Epithelial cell of prostate (primary cell): ENCODE measurements at regions not wholly inside any gene's neighbourhood (a gene's known extent, or its start where the extent isn't known, plus 50 kb on each side); places are given as distances from the start of the nearest gene placed in this dataset.

ENCODE experiments used
- DNase-seq: peaks from one replicate; pipeline ENCODE4 v3.0.0-alpha.2; 2011; ENCODE audit warnings: low read depth, low spot score
- H3K27ac ChIP-seq: fragments of 450-650 bp; 2 replicates; pipeline ENCODE4 v1.5.1; 2017; ENCODE audit warnings: mild to moderate bottlenecking

DNA sequence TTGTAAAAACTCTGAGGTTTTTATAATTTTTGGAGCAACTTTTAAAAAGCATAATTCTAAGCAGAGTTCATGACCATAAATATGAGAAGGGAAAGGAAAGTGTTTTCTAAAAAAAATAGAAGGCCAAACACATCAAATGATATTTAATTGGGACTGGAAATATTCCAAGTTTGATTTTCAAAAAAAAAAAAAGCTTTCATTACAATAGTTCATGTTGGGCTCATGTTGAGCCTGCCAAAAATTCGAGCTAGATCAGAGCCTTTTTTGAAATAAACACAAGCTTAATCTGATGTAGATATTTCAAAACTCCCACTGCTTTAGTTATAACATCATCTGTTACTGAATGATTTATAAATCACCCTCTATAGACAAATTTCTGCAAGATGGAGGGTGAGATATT is 163.4 kb upstream of the DEFB112 start:
- H3K27ac ChIP-seq: no peak overlapping the region
- no peak for DNase-seq

DNA sequence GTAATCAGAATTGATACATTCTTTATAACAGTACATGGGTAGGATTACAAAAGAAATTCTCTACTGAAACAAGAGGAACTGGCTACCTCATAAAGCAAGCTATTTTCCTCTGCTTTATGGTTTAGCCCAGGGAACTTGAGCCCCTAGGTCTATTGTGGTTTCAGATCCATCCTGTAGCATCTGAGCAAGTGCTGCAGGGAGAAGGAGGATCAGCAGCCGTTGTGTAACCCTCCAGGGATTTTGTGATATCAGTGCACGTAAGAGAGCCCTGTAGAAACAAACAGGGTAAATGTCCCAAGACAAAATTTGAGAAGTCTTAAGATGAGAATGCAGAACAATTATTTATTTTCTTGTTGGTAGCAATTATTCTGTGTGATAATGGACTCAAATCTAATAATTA is 165.2 kb upstream of the DEFB112 start:
- no peak for DNase-seq
- H3K27ac ChIP-seq: no peak overlapping the region

DNA sequence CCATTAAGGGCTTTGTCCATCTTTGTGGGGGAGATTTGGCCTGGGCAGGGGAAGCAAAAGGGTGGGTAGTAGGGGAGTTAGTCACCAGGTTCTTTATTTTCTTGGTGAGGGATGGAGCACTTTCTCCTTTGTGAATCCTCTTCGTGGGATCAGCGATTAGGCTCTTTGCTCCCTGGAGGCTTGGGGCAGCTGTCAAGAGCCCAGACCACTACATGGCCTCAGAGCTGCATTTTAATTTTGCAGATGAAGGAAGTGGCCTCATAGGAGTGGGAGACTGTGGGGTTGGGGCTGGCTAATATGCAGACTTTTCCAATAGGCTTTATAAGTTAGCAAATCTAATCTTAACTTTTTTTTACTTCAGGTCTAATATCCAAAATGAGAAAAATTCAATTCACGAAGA is 168.1 kb upstream of the DEFB112 start:
- H3K27ac ChIP-seq: no peak overlapping the region
- no peak for DNase-seq

DNA sequence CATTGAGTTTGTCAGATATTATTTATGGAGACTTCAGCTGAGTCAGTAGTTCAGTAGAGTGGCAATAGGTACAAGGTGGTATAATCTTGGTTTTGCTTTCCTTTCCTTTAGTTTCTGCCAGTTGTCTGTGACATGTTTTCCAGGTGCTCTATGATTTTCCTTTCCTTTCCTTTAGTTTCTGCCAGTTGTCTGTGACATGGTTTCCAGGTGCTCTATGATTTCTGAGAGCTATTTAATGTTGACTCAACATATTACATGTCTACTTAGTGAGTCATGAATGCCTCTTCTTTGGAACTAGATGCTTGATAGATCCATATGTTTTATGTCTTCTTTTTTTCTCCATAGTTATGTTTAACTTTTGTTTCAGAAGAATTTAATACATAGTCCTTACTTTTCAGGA is 186.4 kb upstream of the DEFB112 start:
- DNase-seq: no peak
- H3K27ac ChIP-seq: no peak overlapping the region

DNA sequence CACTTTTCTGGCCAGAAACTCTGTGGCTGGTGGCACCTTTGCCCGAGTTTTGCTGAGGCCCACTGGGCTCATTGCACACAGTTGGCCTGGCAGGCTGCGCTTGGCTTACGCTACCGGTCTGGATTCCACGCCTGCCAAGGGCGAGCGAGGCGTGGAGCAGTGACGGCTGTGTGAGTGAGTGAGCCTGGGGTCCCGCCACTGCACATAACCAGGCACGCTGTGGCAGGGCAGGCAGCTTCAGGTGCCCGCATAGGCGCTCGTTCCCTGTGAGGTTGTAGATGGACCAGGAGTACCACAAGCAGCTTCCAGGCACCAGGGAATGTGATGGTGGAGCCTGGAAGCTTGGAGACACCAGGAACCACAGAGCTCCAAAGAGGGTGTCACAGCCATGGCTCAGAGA is 190.1 kb upstream of the DEFB112 start:
- no peak for DNase-seq
- H3K27ac ChIP-seq: no peak overlapping the region

DNA sequence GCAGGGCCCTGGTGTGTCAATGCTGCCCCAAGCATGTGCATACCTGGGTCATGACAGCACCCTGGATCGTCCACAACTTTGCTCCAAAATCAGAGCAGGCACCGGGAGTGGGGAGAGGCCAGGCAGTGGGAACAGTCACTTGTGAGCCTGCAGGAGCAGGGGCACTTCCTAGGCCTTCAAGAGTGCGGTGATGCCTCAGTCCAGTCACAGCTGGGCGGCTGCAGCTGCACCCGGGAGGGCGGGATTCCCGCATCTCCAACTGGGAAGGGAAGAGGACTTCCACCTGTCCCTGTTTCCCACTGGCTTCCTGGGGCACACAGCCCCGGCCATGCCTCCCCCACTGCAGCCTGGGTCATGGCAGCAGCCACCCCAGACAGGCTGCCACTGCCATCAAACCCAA is 191.3 kb upstream of the DEFB112 start:
- DNase-seq: no peak
- H3K27ac ChIP-seq: no peak overlapping the region

DNA sequence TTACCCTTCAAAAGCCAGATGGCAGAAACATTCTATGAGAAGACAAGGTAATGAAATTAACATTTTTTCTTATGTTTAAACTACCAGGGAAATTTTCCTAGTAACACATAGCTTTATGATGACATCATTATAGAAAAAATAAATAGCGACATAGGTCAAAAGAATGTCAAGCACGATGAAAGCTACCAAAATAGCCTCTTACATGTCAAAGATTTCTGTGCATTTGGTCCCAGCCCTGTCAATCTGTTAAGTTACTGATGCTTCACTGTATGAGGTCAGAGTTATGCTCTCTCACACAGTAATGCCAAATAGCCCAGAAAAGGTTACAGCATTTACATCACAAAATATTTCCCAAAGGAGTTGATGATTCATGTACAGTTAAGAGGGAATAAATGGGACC is 199.8 kb upstream of the DEFB112 start:
- no peak overlapping the region for H3K27ac ChIP-seq
- no peak for DNase-seq

DNA sequence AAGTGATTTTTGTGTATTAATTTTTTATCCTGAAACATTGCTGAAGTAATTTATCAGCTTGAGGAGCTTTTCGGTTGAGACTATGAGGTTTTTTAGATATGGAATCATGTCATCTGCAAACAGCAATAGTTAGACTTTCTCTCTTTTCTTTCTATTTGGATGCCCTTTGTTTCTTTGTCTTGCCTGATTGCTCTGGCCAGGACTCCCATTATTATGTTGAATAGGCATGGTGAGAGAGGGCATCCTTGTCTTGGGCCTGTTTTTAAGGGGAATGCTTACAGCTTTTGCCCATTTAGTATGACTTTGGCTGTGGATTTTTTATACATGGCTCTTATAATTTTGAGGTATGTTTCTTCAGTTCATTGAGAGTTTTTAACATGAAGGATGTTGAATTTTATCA is 207.6 kb upstream of the DEFB112 start:
- DNase-seq: no peak
- no peak overlapping the region for H3K27ac ChIP-seq

DNA sequence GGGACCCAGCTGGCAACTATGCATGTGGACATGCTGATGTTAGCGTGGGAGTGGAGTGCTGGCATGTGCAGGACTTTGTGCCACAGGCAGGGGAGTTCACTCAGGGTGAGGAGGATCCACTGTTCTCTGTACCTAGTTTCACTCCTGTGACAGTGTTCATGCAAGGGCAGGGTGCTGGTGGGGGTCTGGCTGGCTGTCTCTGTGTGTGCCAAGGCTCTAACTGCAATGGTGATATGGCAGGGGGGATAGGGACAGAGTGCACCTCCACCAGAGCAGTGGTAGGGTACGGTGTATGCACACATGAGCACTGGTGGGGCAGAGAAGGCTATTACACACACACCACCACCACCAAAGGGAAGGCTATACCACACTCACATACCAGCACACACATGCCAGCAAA is 210.2 kb upstream of the DEFB112 start:
- no peak overlapping the region for H3K27ac ChIP-seq
- DNase-seq: no peak

DNA sequence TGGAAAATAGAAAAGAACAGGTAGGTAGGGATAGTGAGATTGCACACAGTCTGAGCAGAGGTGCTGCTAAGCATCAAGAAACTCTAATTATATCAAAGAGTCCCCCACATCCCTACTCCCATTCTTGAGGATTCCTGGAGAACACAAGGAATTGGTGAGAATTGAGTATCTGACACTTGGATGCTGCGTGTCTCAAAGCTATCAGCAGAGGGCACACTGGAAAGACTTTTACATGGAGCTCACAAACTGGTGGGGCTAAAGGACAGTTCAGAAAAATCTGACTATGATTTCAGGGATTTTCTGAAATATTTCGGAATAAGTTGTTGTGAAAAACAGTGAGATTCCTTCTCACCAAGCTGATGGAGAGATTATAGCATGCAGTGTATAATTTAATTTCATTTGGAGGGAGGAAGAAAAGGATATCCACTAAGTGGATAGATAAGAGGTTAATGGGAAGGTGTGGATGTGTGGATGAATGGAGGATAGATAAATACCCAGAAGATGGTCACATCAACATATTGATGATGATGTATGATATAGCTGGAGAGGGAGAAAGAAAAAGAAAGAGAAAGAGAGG is 215.4 kb upstream of the DEFB112 start:
- no peak for DNase-seq
- no peak overlapping the region for H3K27ac ChIP-seq

DNA sequence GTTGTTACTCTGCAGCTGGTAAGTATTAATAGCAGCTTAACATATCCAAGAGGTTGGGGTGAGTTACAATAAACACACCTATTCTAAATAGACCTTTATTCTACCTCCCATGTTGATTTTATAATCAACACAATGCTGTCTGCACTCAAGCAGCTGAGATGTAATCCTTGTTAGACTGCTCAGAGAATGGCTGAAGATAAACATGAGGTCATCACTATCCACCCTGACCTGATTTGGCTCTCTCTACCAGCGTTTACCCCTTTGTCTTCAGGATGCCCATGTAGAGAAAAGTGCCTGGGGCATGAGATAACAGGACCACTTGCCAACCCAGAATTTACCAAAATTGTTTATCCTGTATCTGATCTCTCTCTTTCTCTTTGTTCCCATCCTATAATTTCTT is 220.7 kb upstream of the DEFB112 start:
- no peak overlapping the region for H3K27ac ChIP-seq
- no peak for DNase-seq

DNA sequence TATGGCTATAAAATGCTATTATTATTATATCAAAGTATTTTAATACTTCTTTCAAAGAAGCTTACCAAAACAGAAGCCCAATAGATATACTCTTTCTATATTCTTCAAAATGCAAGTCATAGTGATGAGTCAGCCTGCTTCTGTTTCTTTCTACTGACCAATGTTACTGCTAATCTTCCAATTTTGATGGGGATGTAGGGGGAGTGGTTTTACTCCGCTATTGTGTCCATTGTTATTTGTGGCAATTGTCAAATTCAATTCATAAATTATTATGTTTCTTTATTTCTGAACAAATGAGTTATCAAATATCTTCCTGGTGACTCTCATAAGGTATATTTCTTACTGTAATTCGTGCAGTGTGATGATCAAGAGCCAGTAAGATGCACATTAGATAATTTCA is 221.5 kb upstream of the DEFB112 start:
- no peak for DNase-seq
- H3K27ac ChIP-seq: no peak overlapping the region

DNA sequence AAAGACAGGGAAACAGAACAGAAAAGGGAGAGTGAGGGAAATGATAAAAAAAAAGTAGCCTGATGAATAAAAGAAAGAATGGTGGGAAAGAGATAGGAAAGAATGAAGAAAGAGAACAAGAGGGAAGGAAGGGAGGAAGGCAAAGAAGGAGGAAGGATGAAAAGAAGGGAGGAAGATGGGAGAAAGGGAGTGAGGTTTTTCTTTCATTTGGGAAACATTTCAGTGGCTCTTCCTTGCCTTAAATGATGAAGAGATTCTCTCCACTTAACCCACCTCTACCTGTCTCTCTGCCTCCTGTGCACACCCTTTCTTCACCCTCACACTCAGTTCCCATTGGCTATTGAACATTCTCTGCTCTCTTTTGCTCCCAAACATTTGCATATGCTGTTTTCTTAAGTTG is 222.1 kb upstream of the DEFB112 start:
- no peak for DNase-seq
- H3K27ac ChIP-seq: no peak overlapping the region

DNA sequence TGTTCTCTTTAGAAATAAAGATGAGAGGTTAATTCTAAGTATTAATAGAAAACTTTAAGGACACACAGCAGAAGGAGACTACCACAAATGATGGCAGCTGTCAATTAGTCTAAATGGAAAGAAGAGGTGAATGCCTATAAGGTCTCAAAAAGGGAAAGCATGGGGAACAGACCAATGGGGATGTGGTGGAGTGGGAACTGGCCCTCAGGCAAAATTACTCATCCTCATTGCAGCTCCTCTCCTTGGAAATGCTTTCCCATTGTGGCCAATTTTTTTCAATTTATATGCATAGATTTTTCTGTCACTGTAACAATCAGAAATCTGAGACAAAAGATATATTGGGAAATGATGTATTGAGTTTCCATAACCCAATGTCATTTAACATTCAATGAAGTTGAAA is 222.9 kb upstream of the DEFB112 start:
- no peak overlapping the region for H3K27ac ChIP-seq
- DNase-seq: no peak

DNA sequence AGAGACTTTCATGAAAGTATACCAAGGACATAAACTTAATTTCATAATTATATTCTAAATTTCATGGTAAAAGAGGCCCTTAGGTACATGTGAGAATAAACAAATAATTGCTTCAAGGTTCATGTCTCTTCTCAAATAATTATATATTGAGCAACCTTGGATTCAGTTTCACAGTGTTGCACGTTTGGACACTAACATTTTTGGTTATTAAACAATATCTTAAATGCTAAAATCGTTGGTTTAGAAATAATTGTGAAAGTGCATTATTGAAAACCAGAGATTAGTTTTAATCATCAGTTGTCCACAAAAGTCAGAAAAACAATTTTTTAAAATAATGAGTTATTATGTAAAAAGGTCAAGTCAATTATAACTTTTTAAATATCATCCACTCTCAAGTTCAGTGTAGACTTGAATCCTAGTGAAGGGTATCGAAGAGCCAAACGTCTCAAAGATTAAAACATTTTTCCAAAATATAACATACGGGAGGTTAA is 227.1 kb upstream of the DEFB112 start:
- DNase-seq: no peak
- H3K27ac ChIP-seq: no peak overlapping the region

DNA sequence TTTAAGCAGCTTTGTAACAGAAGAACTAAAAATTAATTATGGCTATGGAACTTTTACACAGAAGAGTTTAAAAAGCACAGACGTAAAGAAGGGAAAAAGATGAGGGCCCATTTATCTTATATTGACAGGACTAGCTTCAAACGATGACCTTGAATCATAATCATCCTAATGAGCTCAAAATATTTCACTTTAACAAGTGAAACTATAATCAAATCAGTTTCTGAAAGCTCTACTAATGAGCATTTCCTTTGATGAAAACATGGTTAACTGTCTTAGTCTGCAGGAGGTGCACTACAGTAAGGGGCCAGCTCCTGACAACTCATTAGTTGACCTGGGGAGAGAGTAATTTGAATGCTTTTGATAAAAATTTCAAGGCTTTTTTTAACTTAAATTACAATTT is 228.0 kb upstream of the DEFB112 start:
- no peak for DNase-seq
- no peak overlapping the region for H3K27ac ChIP-seq

DNA sequence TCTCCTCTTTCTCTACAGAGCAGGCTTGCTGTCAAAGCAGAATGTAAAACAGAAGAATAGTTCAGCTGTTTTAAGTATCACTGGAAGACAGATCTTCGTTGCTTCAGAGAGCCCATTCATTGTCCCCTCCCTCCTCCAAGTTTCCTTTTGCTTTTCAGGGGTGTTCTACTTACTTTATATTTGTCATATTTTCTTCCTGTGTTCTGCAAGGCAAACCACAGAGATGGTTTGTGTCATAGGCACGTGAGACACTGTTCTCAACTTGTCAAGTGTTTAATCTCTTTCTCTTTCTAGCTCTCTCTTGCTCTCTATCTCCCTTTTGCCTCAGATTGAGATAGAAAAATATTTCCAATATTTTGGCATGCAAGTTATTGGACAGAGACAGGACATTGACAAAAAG is 228.9 kb upstream of the DEFB112 start:
- no peak overlapping the region for H3K27ac ChIP-seq

DNA sequence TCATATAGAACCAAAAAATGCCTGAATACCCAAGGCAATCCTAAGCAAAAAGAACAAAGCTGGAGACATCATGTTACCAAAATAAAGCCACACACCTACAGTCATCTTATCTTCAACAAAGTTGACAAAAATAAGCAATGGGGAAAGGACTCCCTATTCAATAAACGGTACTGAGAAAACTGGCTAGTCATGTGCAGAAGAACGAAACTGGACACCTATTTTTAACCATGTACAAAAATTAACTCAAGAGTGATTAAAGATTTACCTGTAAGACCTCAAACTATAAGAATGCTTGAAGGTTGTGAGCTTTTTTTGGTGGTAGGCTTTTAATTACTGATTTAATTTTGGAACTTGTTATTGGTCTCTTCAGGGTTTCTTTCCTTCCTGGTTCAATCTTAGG is 236.0 kb upstream of the DEFB112 start:
- no peak overlapping the region for H3K27ac ChIP-seq
- DNase-seq: no peak

More for the DNA sequence above, 228.9 kb upstream of the DEFB112 start:
- DNase-seq: no peak

DNA sequence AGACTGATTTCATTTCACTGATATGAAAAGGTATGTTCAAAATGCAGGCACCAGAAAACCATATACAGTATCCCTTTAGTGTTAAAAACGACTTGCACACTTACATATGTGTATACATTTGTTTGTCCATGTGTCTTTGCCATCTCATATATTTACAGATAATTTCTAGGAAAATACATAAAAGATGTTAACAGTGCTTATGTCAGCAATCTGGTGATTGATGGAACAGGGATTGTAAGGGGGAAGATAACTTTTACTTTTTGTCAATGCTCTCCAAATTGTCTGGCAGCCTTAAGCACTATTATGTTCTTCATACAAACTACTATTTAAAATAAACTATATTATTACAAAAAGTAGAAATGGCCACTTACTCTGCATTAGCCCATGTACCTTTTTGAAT is 238.5 kb upstream of the DEFB112 start:
- H3K27ac ChIP-seq: no peak overlapping the region
- no peak for DNase-seq

DNA sequence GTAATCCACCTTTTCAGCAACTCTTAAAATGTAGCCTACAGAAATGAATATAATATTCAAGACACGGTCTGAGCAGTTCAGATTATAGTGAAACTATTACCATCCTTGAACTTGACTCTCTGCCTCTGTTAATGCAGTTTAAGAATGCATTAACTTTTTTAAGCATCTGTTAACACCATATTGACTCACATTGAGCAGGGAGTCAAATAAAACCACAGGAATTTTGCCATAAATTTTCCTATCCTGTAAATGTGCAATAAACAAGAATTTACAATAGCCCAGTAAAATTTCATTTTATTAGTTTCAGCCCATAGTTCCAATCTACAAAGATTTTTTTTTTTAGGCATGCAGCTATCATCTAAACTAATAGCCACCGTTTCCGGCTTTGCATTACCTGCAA is 239.2 kb upstream of the DEFB112 start:
- no peak for DNase-seq
- H3K27ac ChIP-seq: no peak overlapping the region

DNA sequence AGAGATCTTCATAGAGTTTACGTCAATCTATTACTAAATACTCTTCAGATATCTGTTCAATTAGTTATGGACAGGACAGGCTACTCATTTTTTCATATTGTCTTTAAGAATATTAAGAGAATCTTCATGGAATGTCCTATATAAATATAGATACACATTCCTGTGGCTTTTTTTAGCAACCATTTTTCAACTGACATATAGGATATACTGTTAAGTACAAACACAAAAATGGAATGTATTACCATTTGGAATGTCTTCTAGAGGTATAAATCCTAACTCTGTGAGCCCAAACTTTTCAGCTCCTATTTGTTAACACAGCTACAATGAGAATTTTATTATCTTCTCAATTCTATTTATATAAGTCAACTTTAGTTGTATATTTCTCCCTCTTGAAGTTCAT is 239.6 kb upstream of the DEFB112 start:
- DNase-seq: no peak

DNA sequence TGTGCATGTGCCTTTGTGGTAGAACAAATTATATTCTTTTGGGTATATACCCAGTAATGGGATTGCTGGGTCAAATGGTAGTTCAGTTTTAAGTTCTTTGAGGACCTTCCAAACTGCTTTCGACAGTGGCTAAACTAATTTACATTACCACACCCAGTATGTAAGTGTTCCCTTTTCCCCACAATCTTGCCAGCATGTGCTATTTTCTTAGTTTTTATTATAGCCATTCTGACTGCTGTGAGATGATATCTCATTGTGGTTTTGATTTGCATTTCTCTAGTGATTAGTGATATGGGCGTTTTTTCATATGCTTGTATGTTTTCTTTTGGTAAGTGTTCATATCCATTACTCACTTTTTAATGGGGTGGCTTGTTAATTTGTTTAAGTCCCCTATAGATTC is 251.6 kb upstream of the DEFB112 start:
- no peak overlapping the region for H3K27ac ChIP-seq
- no peak for DNase-seq

More for the DNA sequence above, 239.6 kb upstream of the DEFB112 start:
- H3K27ac ChIP-seq: no peak overlapping the region

DNA sequence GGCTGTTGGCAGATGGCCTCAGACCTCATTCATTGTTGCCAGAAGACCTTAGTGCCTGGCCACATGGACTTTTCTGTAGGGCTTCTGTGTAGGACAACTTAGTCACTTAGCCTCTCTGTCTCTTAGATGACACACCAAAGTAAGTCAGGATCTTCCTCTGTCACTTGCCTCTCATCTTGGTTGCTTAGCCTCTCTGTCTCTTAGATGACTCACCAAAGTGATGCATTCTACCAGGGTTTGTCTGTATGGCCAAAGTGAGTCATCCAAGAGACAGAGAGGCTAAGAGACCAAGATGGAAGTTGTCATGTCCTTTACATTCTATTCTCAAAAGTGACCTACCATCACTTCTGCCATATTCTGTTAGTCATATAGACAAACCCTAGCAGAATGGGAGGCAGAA is 255.9 kb upstream of the DEFB112 start:
- no peak for DNase-seq
- H3K27ac ChIP-seq: no peak overlapping the region
